HepG2 (cell line): ENCODE measurements at regions not wholly inside any gene's neighbourhood (a gene's known extent, or its start where the extent isn't known, plus 50 kb on each side); places are given as distances from the start of the nearest gene placed in this dataset.

Source experiments
- GTF2F1 ChIP-seq: fragments of 150-350 bp; IDR thresholded peaks from 2 replicates; pipeline ENCODE4 v1.6.1; 2014; ENCODE audit warnings: low read length
- JUN ChIP-seq: sonication (generic); formaldehyde crosslinking; IDR thresholded peaks from 2 replicates; pipeline ENCODE4 v1.4.0; 2020; ENCODE audit warnings: mild to moderate bottlenecking, missing genetic modification reagents
- MIXL1 ChIP-seq: IDR thresholded peaks from 2 replicates; pipeline ENCODE4 v1.6.1; 2016
- NAIF1 ChIP-seq: sonication (generic); formaldehyde crosslinking; IDR thresholded peaks from 2 replicates; pipeline ENCODE4 v1.5.0; 2020; ENCODE audit warnings: mild to moderate bottlenecking, missing genetic modification reagents, borderline replicate concordance
- POLR2AphosphoS5 ChIP-seq: IDR thresholded peaks from 2 replicates; pipeline ENCODE4 v1.6.1; 2012; ENCODE audit warnings: low read depth, low read length
- PRMT3 ChIP-seq: sonication (generic); formaldehyde crosslinking; IDR thresholded peaks from 2 replicates; pipeline ENCODE4 v1.8.1; 2022; ENCODE audit warnings: low read depth, mild to moderate bottlenecking, moderate library complexity, missing genetic modification reagents, borderline replicate concordance
- TARDBP ChIP-seq: sonication (generic); formaldehyde crosslinking; IDR thresholded peaks from 2 replicates; pipeline ENCODE4 v1.8.0; 2022; ENCODE audit warnings: mild to moderate bottlenecking, missing genetic modification reagents
- TRIM24 ChIP-seq: sonication (generic); formaldehyde crosslinking; IDR thresholded peaks from 2 replicates; pipeline ENCODE4 v1.8.0; 2022; ENCODE audit warnings: mild to moderate bottlenecking, missing genetic modification reagents
- ZFP41 ChIP-seq: sonication (generic); formaldehyde crosslinking; IDR thresholded peaks from 2 replicates; pipeline ENCODE4 v1.4.0; 2020; ENCODE audit warnings: mild to moderate bottlenecking, missing genetic modification reagents, borderline replicate concordance
- TF ChIP-seq, protein P1 (sequence below): sonication (generic); formaldehyde crosslinking; IDR thresholded peaks from 2 replicates; pipeline ENCODE4 v1.4.0; 2020; ENCODE audit warnings: missing genetic modification reagents
- TF ChIP-seq, protein P2 (sequence below): sonication (generic); formaldehyde crosslinking; conservative IDR thresholded peaks from 2 replicates; pipeline ENCODE4 v1.5.0; 2020; ENCODE audit warnings: missing genetic modification reagents
- TF ChIP-seq, protein P3 (sequence below): IDR thresholded peaks from 2 replicates; pipeline ENCODE4 v1.6.1; 2016; ENCODE audit warnings: missing biosample characterization, missing genetic modification reagents, low read depth
- TF ChIP-seq, protein P4 (sequence below): sonication (generic); formaldehyde crosslinking; IDR thresholded peaks from 2 replicates; pipeline ENCODE4 v1.5.0; 2020; ENCODE audit warnings: mild to moderate bottlenecking, missing genetic modification reagents, moderate library complexity

GRCh38 chr18:67367540-67367939, 149.0 kb downstream of the DSEL start:
- TF ChIP-seq NAIF1 (CRISPR knock-in tag) (no peak), MIXL1 (CRISPR knock-in tag) (no peak), ZFP41 (CRISPR knock-in tag) (no peak), GTF2F1 (no peak), JUN (CRISPR knock-in tag) (no peak), TARDBP (CRISPR knock-in tag) (no peak), PRMT3 (CRISPR knock-in tag) (no peak), TRIM24 (CRISPR knock-in tag) (no peak), POLR2AphosphoS5 (no peak)
- TF ChIP-seq, protein P1, sequence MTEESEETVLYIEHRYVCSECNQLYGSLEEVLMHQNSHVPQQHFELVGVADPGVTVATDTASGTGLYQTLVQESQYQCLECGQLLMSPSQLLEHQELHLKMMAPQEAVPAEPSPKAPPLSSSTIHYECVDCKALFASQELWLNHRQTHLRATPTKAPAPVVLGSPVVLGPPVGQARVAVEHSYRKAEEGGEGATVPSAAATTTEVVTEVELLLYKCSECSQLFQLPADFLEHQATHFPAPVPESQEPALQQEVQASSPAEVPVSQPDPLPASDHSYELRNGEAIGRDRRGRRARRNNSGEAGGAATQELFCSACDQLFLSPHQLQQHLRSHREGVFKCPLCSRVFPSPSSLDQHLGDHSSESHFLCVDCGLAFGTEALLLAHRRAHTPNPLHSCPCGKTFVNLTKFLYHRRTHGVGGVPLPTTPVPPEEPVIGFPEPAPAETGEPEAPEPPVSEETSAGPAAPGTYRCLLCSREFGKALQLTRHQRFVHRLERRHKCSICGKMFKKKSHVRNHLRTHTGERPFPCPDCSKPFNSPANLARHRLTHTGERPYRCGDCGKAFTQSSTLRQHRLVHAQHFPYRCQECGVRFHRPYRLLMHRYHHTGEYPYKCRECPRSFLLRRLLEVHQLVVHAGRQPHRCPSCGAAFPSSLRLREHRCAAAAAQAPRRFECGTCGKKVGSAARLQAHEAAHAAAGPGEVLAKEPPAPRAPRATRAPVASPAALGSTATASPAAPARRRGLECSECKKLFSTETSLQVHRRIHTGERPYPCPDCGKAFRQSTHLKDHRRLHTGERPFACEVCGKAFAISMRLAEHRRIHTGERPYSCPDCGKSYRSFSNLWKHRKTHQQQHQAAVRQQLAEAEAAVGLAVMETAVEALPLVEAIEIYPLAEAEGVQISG (CRISPR knock-in tag), result no peak
- TF ChIP-seq, protein P2, sequence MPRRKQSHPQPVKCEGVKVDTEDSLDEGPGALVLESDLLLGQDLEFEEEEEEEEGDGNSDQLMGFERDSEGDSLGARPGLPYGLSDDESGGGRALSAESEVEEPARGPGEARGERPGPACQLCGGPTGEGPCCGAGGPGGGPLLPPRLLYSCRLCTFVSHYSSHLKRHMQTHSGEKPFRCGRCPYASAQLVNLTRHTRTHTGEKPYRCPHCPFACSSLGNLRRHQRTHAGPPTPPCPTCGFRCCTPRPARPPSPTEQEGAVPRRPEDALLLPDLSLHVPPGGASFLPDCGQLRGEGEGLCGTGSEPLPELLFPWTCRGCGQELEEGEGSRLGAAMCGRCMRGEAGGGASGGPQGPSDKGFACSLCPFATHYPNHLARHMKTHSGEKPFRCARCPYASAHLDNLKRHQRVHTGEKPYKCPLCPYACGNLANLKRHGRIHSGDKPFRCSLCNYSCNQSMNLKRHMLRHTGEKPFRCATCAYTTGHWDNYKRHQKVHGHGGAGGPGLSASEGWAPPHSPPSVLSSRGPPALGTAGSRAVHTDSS (CRISPR knock-in tag), result no peak
- TF ChIP-seq, protein P3, sequence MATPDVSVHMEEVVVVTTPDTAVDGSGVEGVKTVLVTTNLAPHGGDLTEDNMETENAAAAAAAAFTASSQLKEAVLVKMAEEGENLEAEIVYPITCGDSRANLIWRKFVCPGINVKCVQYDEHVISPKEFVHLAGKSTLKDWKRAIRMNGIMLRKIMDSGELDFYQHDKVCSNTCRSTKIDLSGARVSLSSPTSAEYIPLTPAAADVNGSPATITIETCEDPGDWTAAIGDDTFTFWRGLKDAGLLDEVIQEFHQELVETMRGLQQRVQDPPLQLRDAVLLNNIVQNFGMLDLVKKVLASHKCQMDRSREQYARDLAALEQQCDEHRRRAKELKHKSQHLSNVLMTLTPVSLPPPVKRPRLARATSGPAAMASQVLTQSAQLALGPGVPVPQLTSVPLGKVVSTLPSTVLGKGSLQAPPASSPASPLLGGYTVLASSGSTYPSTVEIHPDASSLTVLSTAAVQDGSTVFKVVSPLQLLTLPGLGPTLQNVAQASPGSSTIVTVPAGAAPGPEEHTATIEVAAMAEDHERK (CRISPR knock-in tag), result no peak
- TF ChIP-seq, protein P4, sequence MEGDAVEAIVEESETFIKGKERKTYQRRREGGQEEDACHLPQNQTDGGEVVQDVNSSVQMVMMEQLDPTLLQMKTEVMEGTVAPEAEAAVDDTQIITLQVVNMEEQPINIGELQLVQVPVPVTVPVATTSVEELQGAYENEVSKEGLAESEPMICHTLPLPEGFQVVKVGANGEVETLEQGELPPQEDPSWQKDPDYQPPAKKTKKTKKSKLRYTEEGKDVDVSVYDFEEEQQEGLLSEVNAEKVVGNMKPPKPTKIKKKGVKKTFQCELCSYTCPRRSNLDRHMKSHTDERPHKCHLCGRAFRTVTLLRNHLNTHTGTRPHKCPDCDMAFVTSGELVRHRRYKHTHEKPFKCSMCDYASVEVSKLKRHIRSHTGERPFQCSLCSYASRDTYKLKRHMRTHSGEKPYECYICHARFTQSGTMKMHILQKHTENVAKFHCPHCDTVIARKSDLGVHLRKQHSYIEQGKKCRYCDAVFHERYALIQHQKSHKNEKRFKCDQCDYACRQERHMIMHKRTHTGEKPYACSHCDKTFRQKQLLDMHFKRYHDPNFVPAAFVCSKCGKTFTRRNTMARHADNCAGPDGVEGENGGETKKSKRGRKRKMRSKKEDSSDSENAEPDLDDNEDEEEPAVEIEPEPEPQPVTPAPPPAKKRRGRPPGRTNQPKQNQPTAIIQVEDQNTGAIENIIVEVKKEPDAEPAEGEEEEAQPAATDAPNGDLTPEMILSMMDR (CRISPR knock-in tag), result no peak
